ENCODE measurements at regions not wholly inside any gene's neighbourhood (a gene's known extent, or its start where the extent isn't known, plus 50 kb on each side); places are given as distances from the start of the nearest gene placed in this dataset.
"Not testable (repeated sequence)": the region's sequence is repeated elsewhere in the genome, so short reads cannot be mapped to it uniquely, and the experiment has no call there.

- CTCF ChIA-PET = no interaction called here
- Mint-ChIP-seq H3K4me1 (no peaks in the 10 kb centered on the region), H3K27ac (no peak overlapping the region), H3K27me3 (peaks cover 10% of the 10 kb centered on the region), H3K9me3 (peaks cover 8% of the 10 kb centered on the region), H3K4me3 (no peak overlapping the region), H3K36me3 (no peaks in the 10 kb centered on the region)
- DNase-seq = no peak
Observed at GRCh38 chr1:47599777-47600176, 161.9 kb downstream of the FOXD2 start.

GRCh38 chr1:47602491-47602890, 164.6 kb downstream of the FOXD2 start:
- DNase-seq, H3K4me1 Mint-ChIP-seq, H3K36me3 Mint-ChIP-seq, CTCF ChIA-PET, H3K27ac Mint-ChIP-seq, H3K27me3 Mint-ChIP-seq, H3K4me3 Mint-ChIP-seq, H3K9me3 Mint-ChIP-seq: not testable (repeated sequence)

DNA sequence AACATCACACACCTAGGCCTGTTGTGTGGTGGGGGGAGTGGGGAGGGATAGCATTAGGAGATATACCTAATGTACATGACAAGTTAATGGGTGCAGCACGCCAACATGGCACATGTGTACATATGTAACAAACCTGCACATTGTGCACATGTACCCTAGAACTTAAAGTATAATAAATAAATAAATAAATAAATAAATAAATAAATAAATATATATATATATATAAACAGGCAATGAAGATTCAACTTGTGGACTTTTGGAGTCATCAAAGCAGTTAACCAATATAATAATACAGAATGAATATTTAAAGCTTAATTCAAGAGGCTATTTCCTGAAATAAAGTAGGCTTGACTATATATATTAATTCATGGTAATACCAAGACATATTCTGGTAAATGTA, 167.0 kb downstream of the FOXD2 start:
- H3K27ac Mint-ChIP-seq, H3K4me1 Mint-ChIP-seq, H3K27me3 Mint-ChIP-seq, H3K9me3 Mint-ChIP-seq, H3K36me3 Mint-ChIP-seq, DNase-seq, CTCF ChIA-PET, H3K4me3 Mint-ChIP-seq: not testable (repeated sequence)

- H3K4me1 Mint-ChIP-seq = no peaks in the 10 kb centered on the region
- no peak overlapping the region for H3K27ac Mint-ChIP-seq
- DNase-seq = no peak
- no peaks in the 10 kb centered on the region for H3K36me3 Mint-ChIP-seq
- H3K27me3 Mint-ChIP-seq = no peaks in the 10 kb centered on the region
- no peak overlapping the region for H3K4me3 Mint-ChIP-seq
- CTCF ChIA-PET = no interaction called here
- no peaks in the 10 kb centered on the region for H3K9me3 Mint-ChIP-seq
Observed at GRCh38 chr1:47608296-47608875, 170.5 kb downstream of the FOXD2 start.

DNA sequence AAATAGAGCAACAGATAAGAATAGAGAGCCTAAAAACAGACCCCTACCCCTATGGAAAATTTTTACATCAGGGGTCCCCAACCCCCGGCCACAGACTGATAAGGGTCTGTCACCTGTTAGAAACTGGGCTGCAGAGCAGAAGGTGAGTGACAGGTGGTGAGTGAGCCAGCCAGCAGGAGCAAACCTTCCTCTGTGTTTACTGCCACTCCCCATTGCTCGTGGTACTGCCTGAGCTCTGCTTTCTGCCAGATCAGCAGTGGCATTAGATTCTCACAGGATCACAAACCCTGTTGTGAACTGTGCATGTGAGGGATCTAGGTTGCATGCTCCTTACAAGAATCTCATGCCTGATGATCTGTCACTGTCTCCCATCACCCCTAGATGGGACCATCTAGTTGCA, 174.1 kb downstream of the FOXD2 start:
- Mint-ChIP-seq H3K9me3 (no peaks in the 10 kb centered on the region), H3K36me3 (no peaks in the 10 kb centered on the region), H3K27ac (no peak overlapping the region), H3K4me3 (no peak overlapping the region), H3K4me1 (no peaks in the 10 kb centered on the region), H3K27me3 (no peaks in the 10 kb centered on the region)
- DNase-seq = no peak
- CTCF ChIA-PET = no interaction called here

DNA sequence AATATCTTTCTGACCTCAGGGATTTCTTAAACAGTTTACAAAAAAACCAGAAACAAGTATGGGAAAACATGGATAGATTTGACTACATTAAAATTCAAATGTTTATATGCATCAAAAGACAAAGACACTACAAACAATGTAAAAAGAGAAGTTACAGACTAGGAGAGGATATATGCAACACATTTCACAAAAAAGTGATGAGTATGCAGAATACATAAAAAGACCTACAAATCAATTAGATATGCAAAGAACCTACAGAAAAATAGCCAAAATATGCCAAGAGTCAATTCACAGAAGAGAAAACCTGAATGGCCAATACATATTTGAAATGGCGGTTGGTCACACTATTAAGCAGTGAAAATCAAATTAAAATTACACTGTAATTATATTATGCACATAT, 175.0 kb downstream of the FOXD2 start:
- Mint-ChIP-seq H3K27me3 (no peaks in the 10 kb centered on the region), H3K4me1 (no peaks in the 10 kb centered on the region), H3K27ac (no peak overlapping the region), H3K9me3 (no peaks in the 10 kb centered on the region), H3K36me3 (no peaks in the 10 kb centered on the region), H3K4me3 (no peak overlapping the region)
- no peak for DNase-seq
- CTCF ChIA-PET = no interaction called here

GRCh38 chr1:47616036-47616435, 178.2 kb downstream of the FOXD2 start:
- Mint-ChIP-seq H3K27ac (no peak overlapping the region), H3K36me3 (no peaks in the 10 kb centered on the region), H3K4me1 (no peaks in the 10 kb centered on the region), H3K27me3 (no peaks in the 10 kb centered on the region), H3K4me3 (no peak overlapping the region), H3K9me3 (no peaks in the 10 kb centered on the region)
- CTCF ChIA-PET = no interaction called here
- no peak for DNase-seq

- CTCF ChIA-PET = no interaction called here
- no peak for DNase-seq
- H3K9me3 Mint-ChIP-seq = no peaks in the 10 kb centered on the region
- H3K4me3 Mint-ChIP-seq = no peak overlapping the region
- H3K36me3 Mint-ChIP-seq = no peaks in the 10 kb centered on the region
- H3K27me3 Mint-ChIP-seq = no peaks in the 10 kb centered on the region
- no peak overlapping the region for H3K27ac Mint-ChIP-seq
- no peaks in the 10 kb centered on the region for H3K4me1 Mint-ChIP-seq
Observed at GRCh38 chr1:47616906-47617305, 179.1 kb downstream of the FOXD2 start.

- no peak for DNase-seq
- no peaks in the 10 kb centered on the region for H3K27me3 Mint-ChIP-seq
- no peaks in the 10 kb centered on the region for H3K4me1 Mint-ChIP-seq
- H3K9me3 Mint-ChIP-seq = no peaks in the 10 kb centered on the region
- H3K4me3 Mint-ChIP-seq = no peak overlapping the region
- no peaks in the 10 kb centered on the region for H3K36me3 Mint-ChIP-seq
- CTCF ChIA-PET = no interaction called here
- no peak overlapping the region for H3K27ac Mint-ChIP-seq
Observed at GRCh38 chr1:47617381-47618221, 179.8 kb downstream of the FOXD2 start.

DNA sequence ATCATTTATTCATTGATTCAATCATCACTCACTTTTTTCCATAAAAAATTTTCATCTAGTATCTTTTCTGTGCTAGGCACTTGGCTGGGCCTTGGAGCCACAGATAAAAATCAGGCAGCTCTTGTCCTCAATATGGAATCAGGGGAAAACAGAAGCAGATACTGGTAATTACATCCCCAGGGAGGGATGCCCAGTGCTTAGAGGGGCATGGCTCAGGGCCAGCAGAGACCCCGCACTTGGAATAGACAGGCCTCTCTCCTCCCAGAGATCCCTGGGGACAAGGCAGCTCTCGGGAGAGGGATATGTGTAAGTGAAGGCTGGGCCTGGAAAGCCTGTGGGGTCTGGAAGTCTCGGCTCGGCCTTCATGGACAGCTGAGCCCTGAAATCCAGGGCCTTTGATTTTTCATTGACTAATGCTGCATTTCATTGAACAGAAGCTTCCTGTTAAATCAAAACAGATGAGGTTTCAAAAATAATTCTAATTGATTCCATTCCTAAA, 180.4 kb downstream of the FOXD2 start:
- Mint-ChIP-seq H3K27ac (no peak overlapping the region), H3K4me3 (no peak overlapping the region), H3K27me3 (no peaks in the 10 kb centered on the region), H3K9me3 (no peaks in the 10 kb centered on the region), H3K36me3 (no peaks in the 10 kb centered on the region), H3K4me1 (no peaks in the 10 kb centered on the region)
- CTCF ChIA-PET = no interaction called here
- no peak for DNase-seq

- H3K27ac Mint-ChIP-seq = no peak overlapping the region
- CTCF ChIA-PET = no interaction called here
- H3K4me3 Mint-ChIP-seq = no peak overlapping the region
- no peaks in the 10 kb centered on the region for H3K36me3 Mint-ChIP-seq
- no peaks in the 10 kb centered on the region for H3K4me1 Mint-ChIP-seq
- no peak for DNase-seq
- H3K27me3 Mint-ChIP-seq = no peaks in the 10 kb centered on the region
- no peaks in the 10 kb centered on the region for H3K9me3 Mint-ChIP-seq
Observed at GRCh38 chr1:47618830-47619229, 181.0 kb downstream of the FOXD2 start.

- CTCF ChIA-PET = no interaction called here
- no peak for DNase-seq
- peaks cover 10% of the 10 kb centered on the region for H3K27me3 Mint-ChIP-seq
- H3K9me3 Mint-ChIP-seq = no peaks in the 10 kb centered on the region
- H3K36me3 Mint-ChIP-seq = no peaks in the 10 kb centered on the region
- H3K27ac Mint-ChIP-seq = no peak overlapping the region
- no peak overlapping the region for H3K4me3 Mint-ChIP-seq
- no peaks in the 10 kb centered on the region for H3K4me1 Mint-ChIP-seq
Observed at GRCh38 chr1:47621483-47621882, 183.6 kb downstream of the FOXD2 start.

GRCh38 chr1:47621977-47622376, 184.1 kb downstream of the FOXD2 start:
- H3K27me3 Mint-ChIP-seq = peaks cover 13% of the 10 kb centered on the region

GRCh38 chr1:47622776-47623556, 185.1 kb downstream of the FOXD2 start:
- H3K27ac Mint-ChIP-seq = no peak overlapping the region

More at GRCh38 chr1:47621977-47622376, 184.1 kb downstream of the FOXD2 start:
- H3K4me3 Mint-ChIP-seq = no peak overlapping the region
- no peaks in the 10 kb centered on the region for H3K4me1 Mint-ChIP-seq
- DNase-seq = no peak
- no peak overlapping the region for H3K27ac Mint-ChIP-seq
- no peaks in the 10 kb centered on the region for H3K9me3 Mint-ChIP-seq
- H3K36me3 Mint-ChIP-seq = no peaks in the 10 kb centered on the region
- CTCF ChIA-PET = no interaction called here

GRCh38 chr1:47623557-47623940, 185.7 kb downstream of the FOXD2 start:
- no peaks in the 10 kb centered on the region for H3K36me3 Mint-ChIP-seq
- CTCF ChIA-PET = no interaction called here
- H3K27ac Mint-ChIP-seq = no peak overlapping the region
- no peak overlapping the region for H3K4me3 Mint-ChIP-seq
- no peak for DNase-seq
- H3K4me1 Mint-ChIP-seq = no peaks in the 10 kb centered on the region
- peaks cover 13% of the 10 kb centered on the region for H3K27me3 Mint-ChIP-seq
- H3K9me3 Mint-ChIP-seq = no peaks in the 10 kb centered on the region

More at GRCh38 chr1:47622776-47623556, 185.1 kb downstream of the FOXD2 start:
- H3K4me1 Mint-ChIP-seq = no peaks in the 10 kb centered on the region
- no peaks in the 10 kb centered on the region for H3K9me3 Mint-ChIP-seq
- peaks cover 13% of the 10 kb centered on the region for H3K27me3 Mint-ChIP-seq
- no peak for DNase-seq
- CTCF ChIA-PET = no interaction called here
- H3K4me3 Mint-ChIP-seq = no peak overlapping the region
- no peaks in the 10 kb centered on the region for H3K36me3 Mint-ChIP-seq
